ENCODE measurements at regions not wholly inside any gene's neighbourhood (a gene's known extent, or its start where the extent isn't known, plus 50 kb on each side); places are given as distances from the start of the nearest gene placed in this dataset.
A peak's percentile ranks its signal among the peaks of the same experiment; 100 is the strongest.
"Not testable (repeated sequence)": the region's sequence is repeated elsewhere in the genome, so short reads cannot be mapped to it uniquely, and the experiment has no call there.

DNA sequence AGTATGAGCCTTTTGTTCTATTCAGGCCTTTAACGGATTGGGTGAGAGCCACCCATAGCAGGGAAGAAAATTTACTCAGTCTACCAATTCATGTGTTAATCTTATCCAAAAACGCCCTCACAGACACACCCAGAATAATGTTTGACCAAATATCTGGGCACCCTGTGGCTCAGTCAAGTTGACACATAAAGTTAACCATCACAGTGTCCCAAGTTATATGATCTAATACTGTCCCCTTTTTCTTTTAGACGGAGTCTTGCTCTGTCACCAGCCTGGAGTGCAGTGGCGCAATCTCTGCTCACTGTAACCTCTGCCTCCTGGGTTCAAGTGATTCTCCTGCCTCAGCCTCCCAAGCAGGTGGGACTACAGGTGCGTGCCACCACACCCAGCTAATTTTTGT, 83.6 kb upstream of the GRK3 start:
- DNase-seq; ATAC-seq (replicated peaks in 1 of 2); H3K4me3 Mint-ChIP-seq; H3K9me3 Mint-ChIP-seq; H3K27me3 Mint-ChIP-seq (ENCODE audit: low read depth); H3K27ac Mint-ChIP-seq: not testable (repeated sequence)
- Mint-ChIP-seq H3K36me3 (ENCODE audit: insufficient read depth in 2 of 2) (peaks cover 0 to 31% of the 10 kb centered on the region in 2 donors), H3K4me1 (ENCODE audit: low read depth) (peaks cover 22% of the 10 kb centered on the region)

DNA sequence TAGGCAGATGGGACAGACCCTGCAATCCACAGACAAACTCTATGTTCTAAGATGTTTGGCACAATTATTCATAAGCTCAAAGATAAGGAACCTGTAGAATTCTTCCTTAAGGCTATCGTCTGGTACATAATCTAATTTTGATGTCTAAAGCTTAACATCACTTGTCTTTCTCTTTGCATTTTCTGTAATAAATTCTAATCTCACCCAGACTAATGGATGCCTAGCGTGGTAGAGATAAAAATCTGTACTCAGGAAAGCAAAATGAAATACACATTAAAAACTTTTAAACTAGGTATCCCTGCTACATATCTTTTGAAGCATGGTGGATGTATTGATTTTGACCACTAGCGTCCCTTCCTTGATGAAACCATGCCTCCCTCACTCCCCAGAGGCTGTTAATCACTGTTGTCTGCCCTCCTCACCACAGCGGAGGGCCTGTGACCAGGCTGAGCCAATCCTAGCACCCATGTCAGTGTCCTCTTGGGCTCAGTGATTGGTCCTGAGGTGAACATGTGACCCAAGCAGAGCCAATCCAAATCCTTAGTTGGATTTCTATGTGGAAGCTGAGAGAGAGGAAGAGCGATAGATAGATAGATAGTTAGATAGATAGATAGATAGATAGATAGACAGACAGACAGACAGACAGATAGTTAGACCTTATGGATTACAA, 82.2 kb upstream of the GRK3 start:
- H3K27me3 Mint-ChIP-seq (ENCODE audit: low read depth), result no peaks in the 10 kb centered on the region
- no peak for DNase-seq
- peaks cover 0 to 33% of the 10 kb centered on the region in 2 donors for H3K36me3 Mint-ChIP-seq (ENCODE audit: insufficient read depth in 2 of 2)
- peaks cover 0 to under 1% of the 10 kb centered on the region in 2 donors for H3K9me3 Mint-ChIP-seq
- no peak overlapping the region for H3K4me3 Mint-ChIP-seq
- H3K27ac Mint-ChIP-seq, result no peak overlapping the region
- H3K4me1 Mint-ChIP-seq (ENCODE audit: low read depth), result peaks cover 36% of the 10 kb centered on the region
- ATAC-seq (replicated peaks in 1 of 2), result no peak

- no peaks in the 10 kb centered on the region for H3K27me3 Mint-ChIP-seq (ENCODE audit: low read depth)
- no peak overlapping the region for H3K4me3 Mint-ChIP-seq
- DNase-seq, result no peak
- H3K36me3 Mint-ChIP-seq (ENCODE audit: insufficient read depth in 2 of 2), result peaks cover 0 to 32% of the 10 kb centered on the region in 2 donors
- no peak for ATAC-seq (replicated peaks in 1 of 2)
- peak overlapping the region; percentile 40 for H3K27ac Mint-ChIP-seq
- peaks cover 44% of the 10 kb centered on the region for H3K4me1 Mint-ChIP-seq (ENCODE audit: low read depth)
- H3K9me3 Mint-ChIP-seq, result no peaks in the 10 kb centered on the region
Measured at GRCh38 chr22:25482868-25483639, 81.4 kb upstream of the GRK3 start.

GRCh38 chr22:25483931-25484330, 80.5 kb upstream of the GRK3 start:
- peaks cover 0 to 33% of the 10 kb centered on the region in 2 donors for H3K36me3 Mint-ChIP-seq (ENCODE audit: insufficient read depth in 2 of 2)
- no peaks in the 10 kb centered on the region for H3K27me3 Mint-ChIP-seq (ENCODE audit: low read depth)
- H3K9me3 Mint-ChIP-seq, result no peaks in the 10 kb centered on the region
- ATAC-seq (replicated peaks in 1 of 2), result no peak
- peaks cover 53% of the 10 kb centered on the region for H3K4me1 Mint-ChIP-seq (ENCODE audit: low read depth)
- no peak for DNase-seq
- no peak overlapping the region for H3K4me3 Mint-ChIP-seq
- no peak overlapping the region for H3K27ac Mint-ChIP-seq

DNA sequence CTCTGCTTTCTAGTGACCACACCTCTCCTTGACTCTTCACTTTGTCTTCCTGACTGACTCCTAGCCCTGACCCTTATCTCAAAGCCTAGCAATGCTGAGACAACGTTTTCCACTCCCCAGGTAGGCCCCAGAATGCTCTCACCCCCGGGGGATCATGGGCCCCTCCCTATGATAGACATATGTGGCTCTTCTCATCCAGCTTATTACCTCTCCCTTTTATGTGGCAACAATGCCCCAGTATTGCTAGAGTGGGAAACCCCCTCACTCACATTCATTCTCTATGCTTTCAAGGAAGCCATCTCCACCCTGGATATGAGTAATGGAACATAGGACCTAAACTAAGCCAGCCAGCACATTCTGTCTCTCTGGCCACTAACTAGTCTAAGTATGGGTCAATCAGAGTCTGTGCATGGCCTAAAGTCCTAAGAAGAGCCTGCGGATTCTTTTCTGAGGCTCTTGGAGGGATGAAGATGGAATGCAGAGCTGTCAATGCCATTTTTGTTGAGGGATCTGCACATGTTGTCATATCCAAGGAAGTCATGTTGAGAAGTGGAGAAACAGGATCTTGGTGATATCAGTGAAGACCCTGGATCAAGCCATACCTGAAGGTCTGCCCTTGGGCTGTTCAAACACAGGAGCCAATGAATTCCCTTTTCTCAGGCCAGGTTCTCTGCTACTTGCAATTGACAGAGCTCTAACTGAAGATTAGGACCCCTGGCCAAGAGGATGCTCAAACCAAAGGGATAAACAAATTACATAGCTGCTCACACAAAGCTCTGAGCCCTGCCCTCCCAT, 79.8 kb upstream of the GRK3 start:
- no peaks in the 10 kb centered on the region for H3K9me3 Mint-ChIP-seq
- no peak overlapping the region for H3K27ac Mint-ChIP-seq
- no peaks in the 10 kb centered on the region for H3K27me3 Mint-ChIP-seq (ENCODE audit: low read depth)
- peak; percentile 26 to 60 for DNase-seq
- H3K36me3 Mint-ChIP-seq (ENCODE audit: insufficient read depth in 2 of 2), result peaks cover 0 to 36% of the 10 kb centered on the region in 2 donors
- H3K4me3 Mint-ChIP-seq, result peak overlapping the region in 1 of 2 donors; percentile 39
- peak; percentile 59 to 68 for ATAC-seq (replicated peaks in 1 of 2)
- peaks cover 58% of the 10 kb centered on the region for H3K4me1 Mint-ChIP-seq (ENCODE audit: low read depth)

GRCh38 chr22:25485626-25486545, 78.6 kb upstream of the GRK3 start:
- H3K36me3 Mint-ChIP-seq (ENCODE audit: insufficient read depth in 2 of 2), result peaks cover 0 to 36% of the 10 kb centered on the region in 2 donors
- DNase-seq (peak in 1 of 2 donors; percentile 48), ATAC-seq (replicated peaks in 1 of 2) (peak; percentile 61 to 69)
- no peaks in the 10 kb centered on the region for H3K9me3 Mint-ChIP-seq
- H3K4me3 Mint-ChIP-seq, result peak overlapping the region; percentile 4 to 38
- H3K27ac Mint-ChIP-seq, result peak overlapping the region; percentile 40
- H3K27me3 Mint-ChIP-seq (ENCODE audit: low read depth), result no peaks in the 10 kb centered on the region
- H3K4me1 Mint-ChIP-seq (ENCODE audit: low read depth), result peaks cover 58% of the 10 kb centered on the region

DNA sequence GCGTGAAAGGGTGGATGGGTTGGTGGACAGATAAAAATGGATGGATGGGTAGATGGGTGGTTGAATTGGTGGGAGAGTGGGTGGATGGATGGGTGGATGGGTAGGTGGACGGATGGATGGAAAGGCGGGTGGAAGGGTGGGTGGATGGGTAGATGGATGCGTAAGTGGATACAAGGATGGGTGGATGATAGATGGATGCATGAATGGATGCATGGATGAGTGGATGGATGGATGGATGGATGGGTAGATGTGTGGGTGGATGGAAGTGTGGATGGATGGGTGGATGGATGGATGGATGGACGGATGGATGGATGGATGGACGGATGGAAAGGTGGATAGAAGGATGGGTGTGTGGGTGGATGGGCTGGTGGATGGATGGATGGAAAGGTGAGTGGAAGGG, 77.0 kb upstream of the GRK3 start:
- Mint-ChIP-seq H3K9me3 (no peaks in the 10 kb centered on the region), H3K27me3 (ENCODE audit: low read depth) (no peaks in the 10 kb centered on the region), H3K27ac (no peak overlapping the region), H3K4me1 (ENCODE audit: low read depth) (peaks cover 58% of the 10 kb centered on the region), H3K4me3 (peak overlapping the region in 1 of 2 donors; percentile 6), H3K36me3 (ENCODE audit: insufficient read depth in 2 of 2) (peaks cover 0 to 27% of the 10 kb centered on the region in 2 donors)
- DNase-seq (no peak), ATAC-seq (replicated peaks in 1 of 2) (no peak)

DNA sequence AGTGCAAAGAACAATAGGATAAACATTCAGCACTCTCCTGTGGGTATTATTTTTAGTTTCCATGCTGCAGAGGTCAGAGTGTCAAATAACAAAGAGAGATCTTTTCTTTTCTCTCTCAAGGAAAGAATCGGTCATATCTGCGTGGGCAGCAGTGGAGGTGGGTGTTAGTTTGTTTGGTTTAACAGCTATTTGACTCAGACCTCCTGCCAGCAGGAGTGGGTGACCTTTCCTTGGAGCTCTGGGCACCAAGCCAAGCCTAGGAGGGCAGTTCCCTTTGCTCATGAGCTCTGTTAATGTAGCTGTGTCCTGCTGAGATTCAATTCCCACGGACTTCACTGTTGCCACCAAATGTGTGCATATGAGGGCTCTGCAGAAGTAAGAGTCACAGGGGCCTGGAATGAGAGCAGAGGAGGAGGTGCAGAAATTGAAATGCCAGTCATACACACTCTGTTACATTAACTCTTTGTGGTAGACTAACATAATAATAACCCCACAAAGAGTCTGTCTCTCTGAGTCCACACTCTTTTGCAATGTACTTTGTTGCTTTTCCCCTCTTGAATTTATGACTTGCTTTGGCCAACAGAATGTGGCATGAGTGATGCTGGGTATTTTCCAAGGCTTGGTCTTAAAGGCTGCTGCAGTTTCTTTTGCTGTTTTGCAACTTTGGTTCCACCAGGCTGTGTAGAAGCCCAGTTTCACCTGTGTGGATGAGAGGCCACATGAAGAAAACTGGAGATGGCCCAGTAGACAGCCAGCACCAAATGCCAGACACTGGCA, 76.0 kb upstream of the GRK3 start:
- ATAC-seq (replicated peaks in 1 of 2) (peak; percentile 38 to 50), DNase-seq (peak; percentile 61 to 73)
- peak overlapping the region; percentile 50 to 62 for H3K4me3 Mint-ChIP-seq
- H3K9me3 Mint-ChIP-seq, result no peaks in the 10 kb centered on the region
- peaks cover 0 to 24% of the 10 kb centered on the region in 2 donors for H3K36me3 Mint-ChIP-seq (ENCODE audit: insufficient read depth in 2 of 2)
- peaks cover 58% of the 10 kb centered on the region for H3K4me1 Mint-ChIP-seq (ENCODE audit: low read depth)
- H3K27me3 Mint-ChIP-seq (ENCODE audit: low read depth), result no peaks in the 10 kb centered on the region
- peak overlapping the region; percentile 59 for H3K27ac Mint-ChIP-seq

GRCh38 chr22:25489947-25490346, 74.5 kb upstream of the GRK3 start:
- H3K9me3 Mint-ChIP-seq, result no peaks in the 10 kb centered on the region
- peaks cover 0 to 18% of the 10 kb centered on the region in 2 donors for H3K36me3 Mint-ChIP-seq (ENCODE audit: insufficient read depth in 2 of 2)
- ATAC-seq (replicated peaks in 1 of 2), result no peak
- DNase-seq, result no peak
- no peaks in the 10 kb centered on the region for H3K27me3 Mint-ChIP-seq (ENCODE audit: low read depth)
- H3K27ac Mint-ChIP-seq, result no peak overlapping the region
- H3K4me1 Mint-ChIP-seq (ENCODE audit: low read depth), result peaks cover 52% of the 10 kb centered on the region
- no peak overlapping the region for H3K4me3 Mint-ChIP-seq

- Mint-ChIP-seq H3K4me3 (no peak overlapping the region), H3K4me1 (ENCODE audit: low read depth) (peaks cover 44% of the 10 kb centered on the region), H3K36me3 (ENCODE audit: insufficient read depth in 2 of 2) (peaks cover 0 to 16% of the 10 kb centered on the region in 2 donors), H3K27ac (no peak overlapping the region), H3K27me3 (ENCODE audit: low read depth) (no peaks in the 10 kb centered on the region), H3K9me3 (no peaks in the 10 kb centered on the region)
- ATAC-seq (replicated peaks in 1 of 2) (no peak), DNase-seq (no peak)
Measured at GRCh38 chr22:25490896-25491295, 73.6 kb upstream of the GRK3 start.

DNA sequence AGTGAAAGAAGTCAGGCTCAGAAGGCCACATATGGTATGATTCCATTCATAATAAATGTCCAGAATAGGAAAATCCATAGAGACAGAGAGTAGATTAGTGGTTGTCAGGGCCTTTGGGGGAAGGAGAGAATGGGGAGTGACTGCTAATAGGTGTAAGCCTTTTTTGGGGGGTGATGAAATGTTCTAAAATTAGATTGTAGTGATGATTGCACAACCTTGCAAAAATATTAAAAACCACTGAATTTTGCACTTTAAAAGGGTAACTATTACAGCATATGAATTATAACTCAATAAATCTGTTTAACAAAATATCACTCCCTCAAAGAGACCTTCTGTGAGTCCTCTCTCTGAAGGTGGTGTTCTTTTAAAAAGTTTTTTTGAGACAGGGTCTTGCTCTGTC, 72.3 kb upstream of the GRK3 start:
- no peak overlapping the region for H3K27ac Mint-ChIP-seq
- no peaks in the 10 kb centered on the region for H3K9me3 Mint-ChIP-seq
- ATAC-seq (replicated peaks in 1 of 2), result no peak

More for the DNA sequence above, 72.3 kb upstream of the GRK3 start:
- Mint-ChIP-seq H3K4me3 (no peak overlapping the region), H3K4me1 (ENCODE audit: low read depth) (peaks cover 31% of the 10 kb centered on the region), H3K27me3 (ENCODE audit: low read depth) (no peaks in the 10 kb centered on the region), H3K36me3 (ENCODE audit: insufficient read depth in 2 of 2) (peaks cover 0 to 10% of the 10 kb centered on the region in 2 donors)
- DNase-seq, result no peak
